Loucy (cell line): ENCODE measurements at regions not wholly inside any gene's neighbourhood (a gene's known extent, or its start where the extent isn't known, plus 50 kb on each side); places are given as distances from the start of the nearest gene placed in this dataset.

Experiments used
- H2AFZ ChIP-seq: fragments of 200-600 bp; sonication (generic); 2 replicates; pipeline ENCODE4 v1.6.0; 2016; ENCODE audit warnings: antibody characterized with exemption, mild to moderate bottlenecking, low read length, moderate library complexity
- H3F3A ChIP-seq: fragments of 200-600 bp; 2 replicates; pipeline ENCODE4 v1.6.0; 2016; ENCODE audit warnings: antibody characterized with exemption, low read depth, mild to moderate bottlenecking
- H3K27me3 ChIP-seq: fragments of 200-600 bp; sonication (generic); 2 replicates; pipeline ENCODE4 v1.6.1; 2014; ENCODE audit warnings: low read length, mild to moderate bottlenecking; ENCODE audit not compliant: insufficient read depth, poor library complexity, severe bottlenecking
- H3K36me3 ChIP-seq: fragments of 200-600 bp; sonication (generic); 2 replicates; pipeline ENCODE4 v1.6.1; 2016; ENCODE audit warnings: low read length; ENCODE audit not compliant: insufficient read depth
- H3K4me1 ChIP-seq: fragments of 200-600 bp; sonication (generic); 2 replicates; pipeline ENCODE4 v1.5.1; 2014; ENCODE audit warnings: low read length, mild to moderate bottlenecking; ENCODE audit not compliant: insufficient read depth, poor library complexity, severe bottlenecking
- H3K4me2 ChIP-seq: fragments of 200-600 bp; sonication (generic); 2 replicates; pipeline ENCODE4 v1.6.0; 2014; ENCODE audit warnings: antibody characterized with exemption, low read length, low read depth, mild to moderate bottlenecking; ENCODE audit not compliant: poor library complexity, severe bottlenecking
- H3K4me3 ChIP-seq: fragments of 200-600 bp; sonication (generic); 2 replicates; pipeline ENCODE4 v1.5.1; 2014; ENCODE audit warnings: low read length, mild to moderate bottlenecking, mixed read lengths; ENCODE audit not compliant: poor library complexity, severe bottlenecking
- H3K79me2 ChIP-seq: fragments of 200-600 bp; sonication (generic); 2 replicates; pipeline ENCODE4 v1.6.1; 2014; ENCODE audit warnings: low read length; ENCODE audit not compliant: insufficient read depth
- H3K9ac ChIP-seq: fragments of 200-600 bp; sonication (generic); 2 replicates; pipeline ENCODE4 v1.6.0; 2014; ENCODE audit warnings: mild to moderate bottlenecking, low read depth, low read length, moderate library complexity; ENCODE audit not compliant: poor library complexity, severe bottlenecking
- H3K9me2 ChIP-seq: fragments of 200-600 bp; sonication (generic); replicated peaks from 2 replicates; pipeline ENCODE4 v1.6.1; 2016; ENCODE audit warnings: low read depth, low read length, mixed read lengths
- H3K9me3 ChIP-seq: fragments of 200-600 bp; sonication (generic); 2 replicates; pipeline ENCODE4 v1.6.1; 2014; ENCODE audit warnings: mild to moderate bottlenecking, antibody characterized with exemption, low read length, low read depth; ENCODE audit not compliant: insufficient read depth
- H4K20me1 ChIP-seq: fragments of 200-600 bp; sonication (generic); 2 replicates; pipeline ENCODE4 v1.6.0; 2014; ENCODE audit warnings: antibody characterized with exemption, low read length, mild to moderate bottlenecking; ENCODE audit not compliant: insufficient read depth, poor library complexity, severe bottlenecking
- CTCF ChIP-seq: fragments of 200-600 bp; sonication (generic); conservative IDR thresholded peaks from 2 replicates; pipeline ENCODE4 v1.5.1; 2014; ENCODE audit warnings: mild to moderate bottlenecking, antibody characterized with exemption, low read length
- EZH2phosphoT487 ChIP-seq: fragments of 200-600 bp; IDR thresholded peaks from 2 replicates; pipeline ENCODE4 v1.6.1; 2018; ENCODE audit warnings: antibody characterized with exemption, mild to moderate bottlenecking, moderate library complexity, borderline replicate concordance

DNA sequence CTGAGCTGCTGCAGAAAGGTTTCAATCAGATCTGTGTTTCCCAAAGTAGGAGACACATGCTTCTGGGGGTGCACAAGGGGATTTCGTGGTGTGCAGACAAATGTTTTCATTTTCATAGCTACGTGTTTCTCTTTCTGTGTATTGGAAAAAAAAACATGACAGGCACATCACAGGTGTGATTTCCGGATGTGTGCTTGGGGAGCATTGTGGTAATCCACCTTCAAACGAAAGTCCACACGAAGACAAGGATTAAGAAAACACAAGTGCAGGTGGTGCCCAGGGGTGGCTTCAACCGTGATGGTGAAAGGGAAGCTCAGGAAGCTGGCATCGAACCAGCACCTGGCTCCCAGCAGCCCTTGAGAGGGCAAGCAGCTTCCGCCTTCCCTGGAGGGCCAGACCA lies 164.6 kb upstream of the LINGO1 start:
- H3K9me2 ChIP-seq, result no peaks in the 10 kb centered on the region
- no peaks in the 10 kb centered on the region for H3K36me3 ChIP-seq
- no peaks in the 10 kb centered on the region for H3K27me3 ChIP-seq
- H2AFZ ChIP-seq, result no peak overlapping the region
- H3K4me3 ChIP-seq, result no peak overlapping the region
- no peaks in the 10 kb centered on the region for H3K4me1 ChIP-seq
- TF ChIP-seq EZH2phosphoT487 (no peak), CTCF (no peak)
- no peak overlapping the region for H3K9ac ChIP-seq
- H3K4me2 ChIP-seq, result no peak overlapping the region
- H3F3A ChIP-seq, result no peaks in the 10 kb centered on the region
- H4K20me1 ChIP-seq, result no peaks in the 10 kb centered on the region
- no peaks in the 10 kb centered on the region for H3K9me3 ChIP-seq
- H3K79me2 ChIP-seq, result no peaks in the 10 kb centered on the region

GRCh38 chr15:77796046-77796729 lies 163.5 kb upstream of the LINGO1 start:
- no peaks in the 10 kb centered on the region for H4K20me1 ChIP-seq
- H3K36me3 ChIP-seq, result no peaks in the 10 kb centered on the region
- no peak overlapping the region for H3K9ac ChIP-seq
- no peak for TF ChIP-seq EZH2phosphoT487
- no peak overlapping the region for H2AFZ ChIP-seq
- no peaks in the 10 kb centered on the region for H3K4me1 ChIP-seq
- H3F3A ChIP-seq, result no peaks in the 10 kb centered on the region
- H3K4me3 ChIP-seq, result no peak overlapping the region
- no peak overlapping the region for H3K4me2 ChIP-seq
- H3K9me2 ChIP-seq, result no peaks in the 10 kb centered on the region
- no peaks in the 10 kb centered on the region for H3K9me3 ChIP-seq
- no peaks in the 10 kb centered on the region for H3K79me2 ChIP-seq
- no peaks in the 10 kb centered on the region for H3K27me3 ChIP-seq

DNA sequence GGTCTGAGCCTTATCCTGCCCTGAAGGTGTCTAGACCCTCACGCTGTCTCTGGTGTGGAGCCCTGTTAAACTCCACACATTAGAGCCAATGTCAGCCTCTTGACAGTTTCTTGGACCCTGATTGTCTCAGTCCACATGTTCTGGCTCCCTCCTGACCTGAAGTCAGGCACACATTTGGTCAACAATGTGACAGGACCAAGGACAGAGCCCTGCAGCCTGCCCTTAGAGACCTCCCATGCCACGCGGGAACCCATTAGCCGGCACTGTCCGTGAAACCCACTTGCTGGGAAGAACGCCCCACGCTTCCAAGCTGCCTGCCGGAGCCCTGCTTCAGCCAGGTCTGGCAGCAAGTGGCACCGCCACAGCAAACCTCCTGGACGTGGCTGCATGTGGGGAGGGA lies 162.7 kb upstream of the LINGO1 start:
- H2AFZ ChIP-seq, result no peak overlapping the region
- H3K79me2 ChIP-seq, result no peaks in the 10 kb centered on the region
- no peaks in the 10 kb centered on the region for H3K4me1 ChIP-seq
- H3F3A ChIP-seq, result no peaks in the 10 kb centered on the region
- no peak for TF ChIP-seq CTCF
- TF ChIP-seq EZH2phosphoT487, result no peak
- H3K4me3 ChIP-seq, result no peak overlapping the region
- H3K9me3 ChIP-seq, result no peaks in the 10 kb centered on the region
- no peaks in the 10 kb centered on the region for H3K9me2 ChIP-seq
- H3K36me3 ChIP-seq, result no peaks in the 10 kb centered on the region
- no peak overlapping the region for H3K4me2 ChIP-seq
- H3K9ac ChIP-seq, result no peak overlapping the region
- no peaks in the 10 kb centered on the region for H4K20me1 ChIP-seq
- no peaks in the 10 kb centered on the region for H3K27me3 ChIP-seq

- Histone ChIP-seq H3K9me2 (no peaks in the 10 kb centered on the region), H3K36me3 (no peaks in the 10 kb centered on the region), H4K20me1 (no peaks in the 10 kb centered on the region), H3F3A (no peaks in the 10 kb centered on the region), H3K9ac (no peak overlapping the region), H3K4me1 (no peaks in the 10 kb centered on the region), H3K79me2 (no peaks in the 10 kb centered on the region), H3K4me2 (no peak overlapping the region), H3K9me3 (no peaks in the 10 kb centered on the region), H2AFZ (no peak overlapping the region), H3K4me3 (no peak overlapping the region), H3K27me3 (no peaks in the 10 kb centered on the region)
- TF ChIP-seq CTCF, result no peak
- TF ChIP-seq EZH2phosphoT487, result no peak
Observed at GRCh38 chr15:77791941-77792340, 159.2 kb upstream of the LINGO1 start.
